Uterus (tissue), 3 donors: ENCODE measurements at regions not wholly inside any gene's neighbourhood (a gene's known extent, or its start where the extent isn't known, plus 50 kb on each side); places are given as distances from the start of the nearest gene placed in this dataset.

Experiments
- DNase-seq, 2 donors: peaks; one replicate each; pipeline ENCODE4 v3.0.0-alpha.2; 2019 to 2020
- H3K27ac ChIP-seq, 2 donors: fragments of 200-600 bp; sonication (generic); 1 replicate in 1 of 2; 2 replicates in 1 of 2; pipeline ENCODE4 v1.5.1; 2016 to 2018
- H3K27me3 ChIP-seq, 2 donors: fragments of 200-600 bp; sonication (generic); one replicate each; pipeline ENCODE4 v1.5.1; 2018 to 2019; ENCODE audit warnings: control low read depth in 1 of 2
- H3K36me3 ChIP-seq, 2 donors: fragments of 200-600 bp; sonication (generic); one replicate each; pipeline ENCODE4 v1.5.1; 2019; ENCODE audit warnings: control low read depth in 1 of 2
- H3K4me1 ChIP-seq, 2 donors: fragments of 200-600 bp; sonication (generic); one replicate each; pipeline ENCODE4 v1.5.1; 2018 to 2019; ENCODE audit warnings: control low read depth in 1 of 2
- H3K4me3 ChIP-seq, 2 donors: fragments of 200-600 bp; sonication (generic); 1 replicate in 1 of 2; 2 replicates in 1 of 2; pipeline ENCODE4 v1.5.1; 2018 to 2019; ENCODE audit warnings: mild to moderate bottlenecking in 1 of 2
- H3K9me3 ChIP-seq, 2 donors: fragments of 200-600 bp; sonication (generic); one replicate each; pipeline ENCODE4 v1.5.1; 2019; ENCODE audit warnings: control low read depth in 1 of 2
- POLR2A ChIP-seq, 2 donors: fragments of 450-650 bp; IDR thresholded peaks; one replicate each; pipeline ENCODE4 v1.6.1; 2016; ENCODE audit warnings: antibody characterized with exemption in 2 of 2, mild to moderate bottlenecking in 1 of 2, moderate library complexity in 1 of 2
- intact Hi-C: fragments of 100-400 bp; cut with DNase I; formaldehyde crosslinking; loops from one replicate; pipeline ENCODE4 v1.15.1; 2023; ENCODE audit warnings: low total_unique reads
- TF ChIP-seq, protein P1 (sequence below), 4 experiments: fragments of 200-600 bp in 2 of 4; fragments of 450-650 bp in 2 of 4; sonication (generic) in 2 of 4; IDR thresholded peaks; one replicate each; pipeline ENCODE4 v1.5.1; 2016 to 2019; ENCODE audit warnings: antibody characterized with exemption in 4 of 4, mild to moderate bottlenecking in 2 of 4, moderate library complexity in 1 of 4
- donor health status: DM: yes; HTN: yes; CAD: no.

DNA sequence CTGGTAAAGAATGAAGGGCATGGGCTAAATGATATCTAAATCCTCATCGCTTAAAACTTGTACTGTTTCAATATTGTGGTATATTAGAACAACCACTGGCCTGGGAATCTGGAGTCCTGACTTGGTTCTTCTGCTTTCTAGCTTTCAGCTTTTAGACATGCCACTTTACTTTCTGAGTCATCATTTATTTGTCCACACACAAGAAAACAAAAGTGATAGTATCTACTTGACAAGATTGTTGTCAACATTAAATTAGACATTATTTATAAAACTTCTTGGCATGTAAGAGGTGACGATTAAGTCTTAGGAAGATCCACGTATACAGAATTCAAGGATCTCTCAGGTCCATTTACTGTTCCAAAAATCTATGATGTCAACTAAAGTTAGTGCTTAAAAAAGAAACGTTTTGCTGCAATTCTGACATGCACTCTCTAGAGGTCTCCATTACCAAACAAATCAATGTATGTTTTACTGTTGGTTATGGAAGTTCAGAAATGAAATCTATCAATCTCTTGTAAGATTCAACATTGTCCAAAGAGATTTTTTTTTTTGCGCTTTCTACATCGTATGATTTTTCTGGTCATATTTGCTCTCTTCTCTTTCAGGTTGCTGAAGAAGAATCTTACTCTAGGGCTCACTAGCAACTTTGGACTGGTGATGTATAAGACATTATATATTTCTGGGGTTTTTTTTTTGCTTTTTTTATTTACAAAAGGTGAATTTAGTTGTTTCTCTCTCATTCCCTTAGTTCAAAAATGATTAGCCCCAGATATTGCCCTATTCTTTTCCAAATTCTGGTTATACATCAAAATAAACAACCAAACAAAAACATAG lies 53.6 kb upstream of the DYNC1I1 start:
- H3K4me3 ChIP-seq = no peak overlapping the region
- TF ChIP-seq, protein P1, sequence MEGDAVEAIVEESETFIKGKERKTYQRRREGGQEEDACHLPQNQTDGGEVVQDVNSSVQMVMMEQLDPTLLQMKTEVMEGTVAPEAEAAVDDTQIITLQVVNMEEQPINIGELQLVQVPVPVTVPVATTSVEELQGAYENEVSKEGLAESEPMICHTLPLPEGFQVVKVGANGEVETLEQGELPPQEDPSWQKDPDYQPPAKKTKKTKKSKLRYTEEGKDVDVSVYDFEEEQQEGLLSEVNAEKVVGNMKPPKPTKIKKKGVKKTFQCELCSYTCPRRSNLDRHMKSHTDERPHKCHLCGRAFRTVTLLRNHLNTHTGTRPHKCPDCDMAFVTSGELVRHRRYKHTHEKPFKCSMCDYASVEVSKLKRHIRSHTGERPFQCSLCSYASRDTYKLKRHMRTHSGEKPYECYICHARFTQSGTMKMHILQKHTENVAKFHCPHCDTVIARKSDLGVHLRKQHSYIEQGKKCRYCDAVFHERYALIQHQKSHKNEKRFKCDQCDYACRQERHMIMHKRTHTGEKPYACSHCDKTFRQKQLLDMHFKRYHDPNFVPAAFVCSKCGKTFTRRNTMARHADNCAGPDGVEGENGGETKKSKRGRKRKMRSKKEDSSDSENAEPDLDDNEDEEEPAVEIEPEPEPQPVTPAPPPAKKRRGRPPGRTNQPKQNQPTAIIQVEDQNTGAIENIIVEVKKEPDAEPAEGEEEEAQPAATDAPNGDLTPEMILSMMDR (IDR thresholded peaks at IDR 0.05) = peak in 1 of 4 experiments; percentile 13
- no peak for TF ChIP-seq POLR2A (IDR thresholded peaks at IDR 0.05)
- intact Hi-C loops = no loop called here

DNA sequence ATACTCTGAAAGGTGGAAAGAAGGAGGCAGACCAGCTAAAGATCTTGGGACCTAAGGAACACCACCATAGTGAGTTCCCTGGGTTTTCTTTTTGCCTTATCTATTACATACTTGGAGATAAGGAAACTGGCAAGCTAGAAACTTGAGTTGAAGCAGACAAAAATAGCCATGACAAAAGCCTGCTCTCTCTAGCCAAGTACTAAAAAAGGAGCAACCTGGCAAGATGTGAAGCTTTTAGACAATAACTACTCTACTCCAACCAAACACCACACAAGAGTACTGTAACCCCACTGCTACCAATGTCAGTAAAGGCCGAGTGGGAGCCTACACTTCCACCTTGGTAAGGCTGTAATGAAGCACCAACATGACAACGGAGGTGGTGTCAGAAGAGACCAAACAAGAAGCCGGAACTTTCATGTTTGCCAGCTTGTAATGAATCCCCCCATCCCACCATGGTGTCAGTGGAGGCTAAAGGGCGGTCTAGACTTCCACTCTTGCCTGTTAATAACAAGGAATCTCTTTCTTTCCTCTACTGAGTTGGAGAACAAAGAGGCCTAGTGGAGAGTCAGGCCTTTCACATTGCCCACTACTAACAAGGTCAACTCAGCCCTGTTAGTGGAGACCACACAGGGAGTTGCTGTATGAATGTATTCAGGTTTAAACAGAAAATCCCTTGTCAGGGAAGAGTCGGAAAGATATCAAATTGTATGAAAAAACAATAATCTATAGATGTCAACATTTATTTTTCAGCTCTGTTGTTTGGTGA lies 55.8 kb upstream of the DYNC1I1 start:
- intact Hi-C loops = no loop called here
- Histone ChIP-seq H3K4me3 (no peak overlapping the region), H3K27me3 (no peaks in the 10 kb centered on the region), H3K27ac (no peak overlapping the region), H3K4me1 (no peaks in the 10 kb centered on the region), H3K36me3 (no peaks in the 10 kb centered on the region), H3K9me3 (no peaks in the 10 kb centered on the region)
- TF ChIP-seq, protein P1 (IDR thresholded peaks at IDR 0.05) = no peak
- no peak for TF ChIP-seq POLR2A (IDR thresholded peaks at IDR 0.05)
- DNase-seq = no peak

More for the DNA sequence above, 53.6 kb upstream of the DYNC1I1 start:
- no peaks in the 10 kb centered on the region for H3K27me3 ChIP-seq
- no peak for DNase-seq
- H3K36me3 ChIP-seq = no peaks in the 10 kb centered on the region
- no peak overlapping the region for H3K27ac ChIP-seq
- H3K9me3 ChIP-seq = no peaks in the 10 kb centered on the region
- H3K4me1 ChIP-seq = no peaks in the 10 kb centered on the region

DNA sequence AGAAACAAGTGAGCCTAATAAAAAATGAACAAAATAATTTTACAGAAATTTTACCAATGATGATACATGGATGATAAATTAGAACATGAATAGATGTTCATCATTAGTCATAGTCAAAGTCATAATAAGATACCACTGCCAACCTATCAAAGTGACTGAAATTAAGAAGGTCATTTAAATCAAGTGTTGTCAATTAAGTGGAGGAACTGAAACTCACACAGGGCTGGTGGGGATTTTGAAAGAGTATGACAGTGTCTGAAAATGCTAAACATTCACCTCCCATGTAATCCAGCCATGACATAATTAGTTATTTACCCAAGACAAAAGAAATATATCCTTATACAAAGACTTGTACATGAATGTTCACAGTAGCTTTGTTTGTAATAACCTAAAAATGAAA lies 57.1 kb upstream of the DYNC1I1 start:
- no peak overlapping the region for H3K4me3 ChIP-seq
- intact Hi-C loops = no loop called here
- no peaks in the 10 kb centered on the region for H3K4me1 ChIP-seq
- no peaks in the 10 kb centered on the region for H3K9me3 ChIP-seq
- TF ChIP-seq POLR2A (IDR thresholded peaks at IDR 0.05) = no peak
- TF ChIP-seq, protein P1 (IDR thresholded peaks at IDR 0.05) = no peak
- DNase-seq = no peak
- no peaks in the 10 kb centered on the region for H3K27me3 ChIP-seq
- no peaks in the 10 kb centered on the region for H3K36me3 ChIP-seq
- no peak overlapping the region for H3K27ac ChIP-seq

DNA sequence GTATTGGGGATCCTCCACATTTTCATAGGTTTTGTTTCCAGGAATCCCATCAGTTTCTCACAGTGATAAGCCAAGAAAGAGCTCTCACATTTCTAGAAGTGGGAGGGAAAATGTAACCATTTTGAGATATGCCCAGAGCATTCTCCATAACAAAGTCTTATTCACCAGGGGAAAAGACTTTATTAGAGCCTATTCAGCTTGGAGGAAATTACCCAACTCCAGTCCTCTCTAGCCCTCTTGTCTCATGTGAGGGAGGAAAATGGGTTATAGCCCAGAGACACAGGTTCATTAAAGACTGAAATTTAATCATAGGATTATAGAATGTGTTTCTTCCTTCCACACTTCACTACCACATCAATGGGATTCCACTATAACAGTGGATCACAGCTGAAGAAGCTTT lies 61.6 kb upstream of the DYNC1I1 start:
- Histone ChIP-seq H3K4me1 (no peaks in the 10 kb centered on the region), H3K4me3 (no peak overlapping the region), H3K9me3 (no peaks in the 10 kb centered on the region), H3K36me3 (no peaks in the 10 kb centered on the region), H3K27ac (no peak overlapping the region), H3K27me3 (no peaks in the 10 kb centered on the region)
- no peak for DNase-seq
- no peak for TF ChIP-seq POLR2A (IDR thresholded peaks at IDR 0.05)
- TF ChIP-seq, protein P1 (IDR thresholded peaks at IDR 0.05) = no peak
- intact Hi-C loops = no loop called here

DNA sequence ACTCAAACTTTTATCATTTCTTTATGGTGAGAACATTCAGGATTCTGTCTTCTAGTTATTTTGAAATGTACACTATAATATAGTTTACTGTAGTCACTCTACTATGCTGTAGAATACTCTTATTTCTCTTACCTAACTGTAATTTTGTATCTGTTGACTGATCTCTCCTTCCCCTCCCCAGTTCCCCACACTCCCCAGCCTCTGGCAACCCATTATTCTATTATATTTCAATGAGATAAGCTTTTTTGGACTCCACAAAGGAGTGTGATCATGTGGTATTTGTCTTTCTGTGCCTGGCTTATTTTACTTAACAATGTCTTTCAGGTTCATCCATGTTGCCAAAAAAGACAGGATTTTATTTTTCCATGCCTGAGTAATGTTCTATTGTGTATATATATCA lies 71.4 kb upstream of the DYNC1I1 start:
- Histone ChIP-seq H3K36me3 (no peaks in the 10 kb centered on the region), H3K27ac (no peak overlapping the region), H3K27me3 (peaks cover 4 to 5% of the 10 kb centered on the region in 2 donors), H3K9me3 (no peaks in the 10 kb centered on the region), H3K4me1 (no peaks in the 10 kb centered on the region), H3K4me3 (no peak overlapping the region)
- intact Hi-C loops = no loop called here
- TF ChIP-seq, protein P1 (IDR thresholded peaks at IDR 0.05) = no peak
- TF ChIP-seq POLR2A (IDR thresholded peaks at IDR 0.05) = no peak
- no peak for DNase-seq
